Activated CD8-positive, alpha-beta T cell treated with anti-CD3 and anti-CD28 coated beads for 36 hours (primary cell): ENCODE measurements at regions not wholly inside any gene's neighbourhood (a gene's known extent, or its start where the extent isn't known, plus 50 kb on each side); places are given as distances from the start of the nearest gene placed in this dataset.
"Not testable (repeated sequence)": the region's sequence is repeated elsewhere in the genome, so short reads cannot be mapped to it uniquely, and the experiment has no call there.

Experiments
- ATAC-seq: fragments of 200-7000 bp; cut with Tn5 transposase; one replicate; pipeline ENCODE4 v1.10.0; 2021; ENCODE audit warnings: mild to moderate bottlenecking, moderate library complexity
- CTCF ChIA-PET: fragments of 350-600 bp; sonication (Branson Sonifier 250); formaldehyde crosslinking; loops from one replicate; lab custom pipeline; 2021; ENCODE audit warnings: antibody characterized with exemption; lab: Charles Lee
- POLR2A ChIA-PET: fragments of 350-600 bp; sonication (Branson Sonifier 250); formaldehyde crosslinking; loops from one replicate; lab custom pipeline; 2021; ENCODE audit warnings: antibody characterized with exemption; lab: Charles Lee
- DNase-seq: peaks from one replicate; pipeline ENCODE4 v3.0.0-alpha.2; 2020
- H3K27ac Mint-ChIP-seq: one replicate; pipeline ENCODE4 v1.8.0; 2021; ENCODE audit warnings: mild to moderate bottlenecking, mixed read lengths
- H3K27me3 Mint-ChIP-seq: one replicate; pipeline ENCODE4 v1.8.0; 2021; ENCODE audit warnings: mixed read lengths
- H3K36me3 Mint-ChIP-seq: one replicate; pipeline ENCODE4 v1.8.0; 2021; ENCODE audit warnings: low read depth, mixed read lengths
- H3K4me1 Mint-ChIP-seq: one replicate; pipeline ENCODE4 v1.8.0; 2021; ENCODE audit warnings: low read depth, mixed read lengths
- H3K4me3 Mint-ChIP-seq: one replicate; pipeline ENCODE4 v1.8.0; 2021; ENCODE audit warnings: mild to moderate bottlenecking, moderate library complexity, mixed read lengths
- H3K9me3 Mint-ChIP-seq: one replicate; pipeline ENCODE4 v1.8.0; 2021; ENCODE audit warnings: mixed read lengths
- CTCF ChIP-seq: fragments of 200-600 bp; IDR thresholded peaks from one replicate; pipeline ENCODE4 v1.8.0; 2022; ENCODE audit warnings: antibody characterized with exemption, mild to moderate bottlenecking
- intact Hi-C: fragments of 100-400 bp; cut with micrococcal nuclease; formaldehyde crosslinking; loops from one replicate; pipeline ENCODE4 v1.10.0; 2022

DNA sequence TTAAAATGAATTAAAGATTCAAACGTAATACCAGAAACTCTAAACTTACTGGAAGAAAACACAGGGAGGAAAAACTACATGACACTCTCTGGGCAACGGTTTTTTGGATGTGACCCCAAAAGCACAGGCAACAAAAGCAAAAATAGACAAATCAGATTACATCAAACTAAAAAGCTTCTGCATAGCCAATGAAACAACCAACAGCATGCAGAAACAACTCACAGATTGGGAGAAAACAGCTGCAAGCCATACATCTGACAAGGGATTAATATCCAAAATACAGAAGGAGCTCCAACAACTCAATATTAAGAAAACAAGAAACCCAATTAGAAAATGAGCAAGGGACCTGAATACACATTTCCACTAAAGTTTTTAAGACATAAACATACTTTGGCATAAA is 69.2 kb upstream of the ALOX12 start:
- ChIA-PET POLR2A (no interaction called here), CTCF (interaction anchor here (1.4 to 4.5 kb wide), 5 partner anchors 12 to 83 kb away, joined by 4 to 34 read pairs (median 12); no protein-coding TSS in a partner anchor)
- intact Hi-C loops = no loop called here
- Mint-ChIP-seq H3K4me3 (no peak overlapping the region), H3K27me3 (peaks cover 1% of the 10 kb centered on the region), H3K36me3 (no peaks in the 10 kb centered on the region), H3K27ac (no peak overlapping the region), H3K4me1 (peaks cover 13% of the 10 kb centered on the region), H3K9me3 (peaks cover 2% of the 10 kb centered on the region)
- no peak for TF ChIP-seq CTCF
- ATAC-seq = no peak
- DNase-seq = no peak

GRCh38 chr17:6927290-6928126 is 68.3 kb upstream of the ALOX12 start:
- Mint-ChIP-seq H3K27me3 (peaks cover 1% of the 10 kb centered on the region), H3K27ac (no peak overlapping the region), H3K4me1 (peaks cover 11% of the 10 kb centered on the region), H3K9me3 (peaks cover 2% of the 10 kb centered on the region), H3K36me3 (no peaks in the 10 kb centered on the region), H3K4me3 (no peak overlapping the region)
- CTCF ChIA-PET = interaction anchor here (1.4 to 4.5 kb wide), 5 partner anchors 13 to 84 kb away, joined by 4 to 34 read pairs (median 12); no protein-coding TSS in a partner anchor
- no peak for TF ChIP-seq CTCF
- POLR2A ChIA-PET = interaction anchor here (0.6 kb wide), 1 partner anchor 34 kb away, joined by 3 read pairs; no protein-coding TSS in a partner anchor
- ATAC-seq (no peak), DNase-seq (no peak)
- intact Hi-C loops = no loop called here

DNA sequence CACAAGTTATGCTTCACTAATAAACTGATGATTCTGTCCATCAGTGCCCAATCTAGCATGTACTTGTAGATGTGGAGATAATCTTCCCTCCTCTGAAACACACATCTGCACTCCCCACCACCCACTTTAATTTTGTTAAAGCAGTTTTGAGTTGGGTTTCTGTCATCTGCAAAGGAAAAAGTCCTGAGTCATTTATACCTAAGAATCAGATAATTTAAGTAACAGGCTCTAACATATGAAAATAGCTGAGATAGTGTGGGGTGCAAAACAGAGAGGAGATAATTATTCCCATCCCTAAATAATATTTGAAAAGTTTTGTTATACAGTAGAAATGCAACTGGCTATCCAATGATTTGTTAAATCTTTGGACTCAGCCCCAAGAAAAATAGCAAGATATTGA is 67.7 kb upstream of the ALOX12 start:
- no peak for DNase-seq
- intact Hi-C loops = no loop called here
- no peak for TF ChIP-seq CTCF
- H3K36me3 Mint-ChIP-seq = no peaks in the 10 kb centered on the region
- no peak overlapping the region for H3K27ac Mint-ChIP-seq
- peaks cover 1% of the 10 kb centered on the region for H3K27me3 Mint-ChIP-seq
- H3K4me3 Mint-ChIP-seq = no peak overlapping the region
- ChIA-PET CTCF (interaction anchor here (3.1 to 4.5 kb wide), 3 partner anchors 13 to 75 kb away, joined by 12 to 34 read pairs (median 23); no protein-coding TSS in a partner anchor), POLR2A (no interaction called here)
- peaks cover 2% of the 10 kb centered on the region for H3K9me3 Mint-ChIP-seq
- peaks cover 9% of the 10 kb centered on the region for H3K4me1 Mint-ChIP-seq
- ATAC-seq = no peak

DNA sequence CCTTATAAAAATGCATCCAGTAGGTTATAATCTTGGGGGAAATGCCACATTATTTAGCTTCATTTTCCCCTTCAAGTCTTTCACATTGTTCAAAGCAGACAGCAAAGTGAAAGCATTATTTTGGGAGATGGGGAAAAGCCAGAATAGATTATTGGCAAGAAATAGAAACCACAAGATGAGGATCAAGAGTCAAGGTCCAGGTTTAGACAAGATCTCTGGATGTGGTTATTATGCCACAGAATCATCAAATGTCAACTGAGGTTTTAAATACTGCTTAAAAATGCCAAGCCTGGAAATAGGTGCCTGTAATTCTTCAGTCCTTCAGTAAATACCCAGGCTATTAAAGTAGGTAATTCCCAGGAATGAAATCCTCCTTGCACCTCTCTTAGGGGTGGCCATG is 65.1 kb upstream of the ALOX12 start:
- H3K27ac Mint-ChIP-seq = no peak overlapping the region
- DNase-seq (no peak), ATAC-seq (no peak)
- peaks cover 2% of the 10 kb centered on the region for H3K36me3 Mint-ChIP-seq
- no peaks in the 10 kb centered on the region for H3K4me1 Mint-ChIP-seq
- ChIA-PET CTCF (interaction anchor here (4.5 kb wide), 1 partner anchor 16 kb away, joined by 34 read pairs; no protein-coding TSS in a partner anchor), POLR2A (interaction anchor here (1.4 kb wide), 1 partner anchor 16 kb away, joined by 4 read pairs; no protein-coding TSS in a partner anchor)
- peaks cover 5% of the 10 kb centered on the region for H3K9me3 Mint-ChIP-seq
- no peak for TF ChIP-seq CTCF
- H3K4me3 Mint-ChIP-seq = no peak overlapping the region
- H3K27me3 Mint-ChIP-seq = no peaks in the 10 kb centered on the region
- intact Hi-C loops = no loop called here

DNA sequence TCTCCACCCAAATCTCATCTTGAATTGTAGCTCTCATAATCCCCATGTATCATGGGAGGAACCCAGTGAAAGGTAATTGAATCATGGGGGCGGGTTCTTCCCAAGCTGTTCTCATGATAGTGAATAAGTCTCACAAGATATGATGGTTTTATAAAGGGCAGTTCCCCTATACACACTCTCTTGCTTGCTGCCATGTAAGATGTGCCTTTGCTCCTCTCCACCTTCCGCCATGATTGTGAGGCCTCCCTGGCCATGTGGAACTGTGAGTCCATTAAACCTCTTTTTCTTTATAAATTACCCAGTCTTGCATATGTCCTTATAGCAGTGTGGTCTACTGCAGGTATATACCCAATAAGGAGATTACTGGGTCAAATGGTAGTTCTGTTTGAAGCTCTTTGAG is 61.3 kb upstream of the ALOX12 start:
- H3K27me3 Mint-ChIP-seq, DNase-seq, ATAC-seq, intact Hi-C loops, H3K9me3 Mint-ChIP-seq, H3K4me3 Mint-ChIP-seq, H3K36me3 Mint-ChIP-seq, H3K4me1 Mint-ChIP-seq, H3K27ac Mint-ChIP-seq: not testable (repeated sequence)
- ChIA-PET POLR2A (interaction anchor here (0.6 to 0.9 kb wide), 2 partner anchors 136 to 181 kb away, joined by 3 read pairs; partner anchors contain the start of gene ASGR2), CTCF (interaction anchor here (0.9 to 3.6 kb wide), 6 partner anchors 20 to 91 kb away, joined by 3 to 12 read pairs (median 4); no protein-coding TSS in a partner anchor)
